Mucosa of descending colon (tissue), 3 donors: ENCODE measurements at regions not wholly inside any gene's neighbourhood (a gene's known extent, or its start where the extent isn't known, plus 50 kb on each side); places are given as distances from the start of the nearest gene placed in this dataset.

Experiments used
- ATAC-seq: fragments of 200-7000 bp; cut with Tn5 transposase; one replicate; pipeline ENCODE4 v1.9.1; 2020; ENCODE audit warnings: mild to moderate bottlenecking, moderate library complexity
- DNase-seq, 3 donors: peaks; one replicate each; pipeline ENCODE4 v3.0.0-alpha.2; 2020
- H3K36me3 ChIP-seq: fragments of 200-600 bp; one replicate; pipeline ENCODE4 v1.8.0; 2021; ENCODE audit warnings: low read depth, mild to moderate bottlenecking
- H3K4me1 ChIP-seq: fragments of 200-600 bp; one replicate; pipeline ENCODE4 v1.8.0; 2021; ENCODE audit warnings: low read depth, mild to moderate bottlenecking
- H3K4me3 ChIP-seq: fragments of 200-600 bp; one replicate; pipeline ENCODE4 v1.8.0; 2021; ENCODE audit warnings: mild to moderate bottlenecking
- H3K9me3 ChIP-seq: fragments of 200-600 bp; one replicate; pipeline ENCODE4 v1.8.0; 2021; ENCODE audit warnings: mild to moderate bottlenecking
- intact Hi-C, 2 donors: fragments of 100-400 bp; cut with DNase I in 1 of 2; cut with micrococcal nuclease in 1 of 2; formaldehyde crosslinking; loops; one replicate each; pipeline versions ENCODE4 v1.11.0 to v1.11.1; 2022; cut with DNase I, micrococcal nuclease
- TF ChIP-seq, protein P1 (sequence below): fragments of 200-600 bp; IDR thresholded peaks from one replicate; pipeline ENCODE4 v1.8.0; 2022; ENCODE audit warnings: antibody characterized with exemption, mild to moderate bottlenecking
- donor health status: DM: no; HTN: no; CAD: no; lungs with moderate emphysema.
- donor health status: DM: no; HTN: no; CAD: no.
- donor health status: DM: no; HTN: yes; CAD: no.

DNA sequence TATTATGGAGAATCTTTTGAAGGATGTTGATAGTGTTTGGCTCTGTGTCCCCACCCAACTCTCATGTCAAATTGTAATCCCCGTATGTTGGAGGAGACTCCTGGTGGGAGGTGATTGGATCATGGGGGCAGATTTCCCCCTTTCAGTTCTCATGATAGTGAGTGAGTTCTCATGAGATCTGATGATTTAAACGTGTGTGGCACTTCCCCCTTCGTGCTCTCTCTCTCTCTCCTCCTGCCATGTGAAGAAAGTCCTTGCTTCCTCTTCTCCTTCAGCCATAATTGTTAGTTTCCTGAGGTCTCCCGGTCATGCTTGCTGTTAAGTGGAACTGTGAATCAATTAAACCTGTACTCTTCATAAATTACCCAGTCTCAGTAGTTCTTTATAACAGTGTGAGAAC is 166.1 kb upstream of the NUDT6 start:
- ATAC-seq (no peak), DNase-seq (no peak)
- TF ChIP-seq, protein P1, sequence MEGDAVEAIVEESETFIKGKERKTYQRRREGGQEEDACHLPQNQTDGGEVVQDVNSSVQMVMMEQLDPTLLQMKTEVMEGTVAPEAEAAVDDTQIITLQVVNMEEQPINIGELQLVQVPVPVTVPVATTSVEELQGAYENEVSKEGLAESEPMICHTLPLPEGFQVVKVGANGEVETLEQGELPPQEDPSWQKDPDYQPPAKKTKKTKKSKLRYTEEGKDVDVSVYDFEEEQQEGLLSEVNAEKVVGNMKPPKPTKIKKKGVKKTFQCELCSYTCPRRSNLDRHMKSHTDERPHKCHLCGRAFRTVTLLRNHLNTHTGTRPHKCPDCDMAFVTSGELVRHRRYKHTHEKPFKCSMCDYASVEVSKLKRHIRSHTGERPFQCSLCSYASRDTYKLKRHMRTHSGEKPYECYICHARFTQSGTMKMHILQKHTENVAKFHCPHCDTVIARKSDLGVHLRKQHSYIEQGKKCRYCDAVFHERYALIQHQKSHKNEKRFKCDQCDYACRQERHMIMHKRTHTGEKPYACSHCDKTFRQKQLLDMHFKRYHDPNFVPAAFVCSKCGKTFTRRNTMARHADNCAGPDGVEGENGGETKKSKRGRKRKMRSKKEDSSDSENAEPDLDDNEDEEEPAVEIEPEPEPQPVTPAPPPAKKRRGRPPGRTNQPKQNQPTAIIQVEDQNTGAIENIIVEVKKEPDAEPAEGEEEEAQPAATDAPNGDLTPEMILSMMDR, result no peak
- H3K4me1 ChIP-seq, result no peaks in the 10 kb centered on the region
- H3K36me3 ChIP-seq, result no peaks in the 10 kb centered on the region
- intact Hi-C loops, result no loop called here
- peaks cover 5% of the 10 kb centered on the region for H3K9me3 ChIP-seq
- H3K4me3 ChIP-seq, result no peak overlapping the region

DNA sequence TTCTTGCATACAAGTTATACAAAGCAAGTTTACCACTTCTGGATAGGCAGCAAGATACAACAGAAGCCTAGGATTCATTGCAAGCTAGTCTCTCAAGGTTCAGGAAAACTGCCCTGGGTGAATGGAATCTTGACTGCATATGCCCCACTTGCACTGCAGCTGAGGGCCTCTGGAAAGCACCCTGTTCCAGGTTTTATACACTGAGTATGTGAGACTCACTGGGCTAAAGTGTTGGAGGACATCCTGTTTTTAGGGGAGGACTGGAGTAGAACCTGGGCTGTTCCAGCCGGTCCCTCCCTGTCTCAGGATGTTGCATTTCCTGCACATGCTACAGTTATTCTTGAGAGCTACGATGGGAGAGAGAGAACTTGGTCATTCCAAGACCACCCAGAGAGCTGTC is 168.5 kb upstream of the NUDT6 start:
- intact Hi-C loops, result no loop called here
- no peak overlapping the region for H3K4me3 ChIP-seq

DNA sequence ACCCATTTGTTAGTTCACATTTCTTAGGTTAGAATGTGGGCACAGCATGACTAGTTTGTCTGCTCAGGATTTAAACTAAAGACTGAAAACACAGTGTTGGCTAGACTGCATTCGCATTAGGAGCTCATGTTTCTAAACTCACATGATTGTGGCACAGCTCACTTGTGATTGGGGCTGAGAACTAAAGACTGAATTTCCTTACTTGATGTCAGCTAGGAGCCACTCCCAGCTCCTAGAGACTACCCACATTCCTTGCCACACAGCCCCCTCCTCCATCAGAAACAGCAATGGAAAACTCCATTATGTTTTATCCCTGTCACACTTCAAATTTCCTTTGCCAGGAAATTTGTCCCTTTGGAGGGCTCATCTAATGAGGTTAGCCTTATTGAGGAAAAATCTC is 170.2 kb upstream of the NUDT6 start:
- TF ChIP-seq, protein P1, result no peak
- Histone ChIP-seq H3K9me3 (peaks cover 5% of the 10 kb centered on the region), H3K4me3 (no peak overlapping the region), H3K36me3 (no peaks in the 10 kb centered on the region), H3K4me1 (no peaks in the 10 kb centered on the region)
- intact Hi-C loops, result no loop called here
- DNase-seq (no peak), ATAC-seq (no peak)

More for the DNA sequence above, 168.5 kb upstream of the NUDT6 start:
- no peak for DNase-seq
- no peak for ATAC-seq
- H3K4me1 ChIP-seq, result no peaks in the 10 kb centered on the region
- TF ChIP-seq, protein P1, result no peak
- H3K36me3 ChIP-seq, result no peaks in the 10 kb centered on the region
- H3K9me3 ChIP-seq, result peaks cover 5% of the 10 kb centered on the region

DNA sequence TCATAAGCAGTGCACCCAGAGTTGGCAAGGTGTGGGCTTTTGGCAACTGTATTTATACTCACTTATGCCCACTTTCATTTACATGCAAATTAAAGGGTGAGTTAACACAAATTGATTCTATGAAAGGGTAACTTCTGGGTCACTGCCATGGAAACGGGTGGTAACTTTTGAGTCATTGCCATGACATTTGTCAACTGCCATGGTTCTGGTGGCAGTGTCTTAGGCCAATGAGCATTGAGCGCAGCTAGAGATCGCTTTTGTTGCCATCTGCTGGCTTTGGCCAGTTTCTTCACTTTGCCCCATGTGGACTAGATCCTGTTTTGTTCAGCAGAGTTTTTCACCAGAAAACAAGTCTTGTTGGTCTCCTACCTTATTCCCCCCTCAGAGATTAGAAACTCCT is 170.8 kb upstream of the NUDT6 start:
- H3K4me1 ChIP-seq, result no peaks in the 10 kb centered on the region
- H3K36me3 ChIP-seq, result no peaks in the 10 kb centered on the region
- ATAC-seq (no peak), DNase-seq (no peak)
- TF ChIP-seq, protein P1, result no peak
- intact Hi-C loops, result no loop called here
- H3K4me3 ChIP-seq, result no peak overlapping the region
- H3K9me3 ChIP-seq, result peaks cover 5% of the 10 kb centered on the region

DNA sequence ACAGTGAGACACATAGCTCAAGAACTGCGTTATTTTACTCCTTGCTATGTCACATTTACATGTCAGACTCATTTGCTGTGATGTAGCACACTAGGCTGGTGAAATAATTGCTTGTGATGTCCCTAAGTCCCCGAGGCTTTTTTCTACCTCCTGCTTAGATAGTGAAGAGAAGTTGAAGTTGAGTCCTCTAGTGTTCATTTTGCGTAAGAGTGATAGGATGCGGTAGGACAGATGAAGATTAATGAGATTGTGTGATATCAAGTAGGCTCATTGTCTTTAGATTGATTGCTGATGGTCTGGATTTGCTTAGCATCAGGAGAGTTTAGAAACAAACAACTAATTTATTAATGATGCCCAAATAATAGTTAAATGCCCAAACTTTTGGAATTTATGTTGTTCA is 173.6 kb upstream of the NUDT6 start:
- no peak for ATAC-seq
- Histone ChIP-seq H3K4me3 (no peak overlapping the region), H3K36me3 (no peaks in the 10 kb centered on the region), H3K4me1 (no peaks in the 10 kb centered on the region), H3K9me3 (peaks cover 1% of the 10 kb centered on the region)
- TF ChIP-seq, protein P1, result no peak
- no peak for DNase-seq
- intact Hi-C loops, result no loop called here

DNA sequence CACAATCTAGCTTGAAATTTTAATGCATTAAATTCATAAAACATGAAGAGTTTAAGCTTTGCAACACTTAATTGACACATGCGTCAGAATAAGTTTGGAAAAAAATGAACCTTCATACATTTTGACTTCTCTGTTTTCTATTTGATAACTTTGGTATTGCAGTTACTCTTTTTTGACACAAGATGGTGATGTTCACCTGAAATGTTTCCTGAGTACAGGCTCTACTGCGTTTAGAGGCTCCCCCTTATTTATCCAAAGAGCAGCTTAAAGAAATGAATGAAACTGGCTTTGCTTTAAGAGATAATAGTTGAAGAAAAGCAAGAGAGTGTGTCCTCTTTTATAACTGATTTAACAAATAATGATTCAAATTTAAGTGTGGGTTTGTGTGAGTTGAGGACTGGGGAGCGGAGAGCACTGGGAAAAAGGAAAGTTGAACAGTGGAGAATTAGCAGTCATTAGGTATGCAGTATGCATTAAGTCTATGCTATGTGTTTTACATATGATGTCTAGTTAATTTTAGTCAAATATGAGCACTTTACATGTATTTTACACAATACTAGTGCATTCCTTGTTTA is 180.6 kb upstream of the NUDT6 start:
- Histone ChIP-seq H3K4me3 (no peak overlapping the region), H3K36me3 (no peaks in the 10 kb centered on the region), H3K9me3 (no peaks in the 10 kb centered on the region), H3K4me1 (no peaks in the 10 kb centered on the region)
- DNase-seq, result no peak
- ATAC-seq, result peak; percentile 46
- intact Hi-C loops, result no loop called here
- TF ChIP-seq, protein P1, result peak; percentile 44
